Vagina (tissue), 2 donors: ENCODE measurements at regions not wholly inside any gene's neighbourhood (a gene's known extent, or its start where the extent isn't known, plus 50 kb on each side); places are given as distances from the start of the nearest gene placed in this dataset.

ENCODE experiments used
- DNase-seq, 2 donors: peaks; one replicate each; pipeline ENCODE4 v3.0.0-alpha.2; 2017; ENCODE audit errors: extremely low spot score in 2 of 2
- H3K27ac ChIP-seq: fragments of 200-600 bp; sonication (generic); one replicate; pipeline ENCODE4 v1.5.1; 2019
- H3K27me3 ChIP-seq: fragments of 200-600 bp; sonication (generic); one replicate; pipeline ENCODE4 v1.5.1; 2019
- H3K36me3 ChIP-seq, 2 donors: fragments of 200-600 bp; sonication (generic); one replicate each; pipeline ENCODE4 v1.5.1; 2017 to 2019
- H3K4me1 ChIP-seq: fragments of 200-600 bp; sonication (generic); one replicate; pipeline ENCODE4 v1.5.1; 2019
- H3K4me3 ChIP-seq, 2 donors: fragments of 200-600 bp; sonication (generic); 1 replicate in 1 of 2; 2 replicates in 1 of 2; pipeline ENCODE4 v1.5.1; 2016 to 2019
- H3K9me3 ChIP-seq: fragments of 200-600 bp; sonication (generic); one replicate; pipeline ENCODE4 v1.5.1; 2019
- POLR2A ChIP-seq, 2 donors: fragments of 450-650 bp; IDR thresholded peaks; one replicate each; pipeline ENCODE4 v1.6.1; 2017; ENCODE audit warnings: antibody characterized with exemption in 2 of 2, mild to moderate bottlenecking in 2 of 2, moderate library complexity in 2 of 2
- POLR2AphosphoS5 ChIP-seq, 2 donors: sonication (generic); formaldehyde crosslinking; IDR thresholded peaks; one replicate each; pipeline ENCODE4 v1.9.0; 2017; ENCODE audit warnings: antibody characterized with exemption in 2 of 2, mild to moderate bottlenecking in 2 of 2, low read depth in 1 of 2; ENCODE audit not compliant: insufficient read depth in 1 of 2
- intact Hi-C: fragments of 100-400 bp; cut with DNase I; formaldehyde crosslinking; loops from one replicate; pipeline ENCODE4 v1.15.1; 2023
- TF ChIP-seq, protein P1 (sequence below), 3 experiments: fragments of 450-650 bp in 2 of 3; fragments of 200-600 bp in 1 of 3; sonication (generic) in 1 of 3; IDR thresholded peaks; one replicate each; pipeline ENCODE4 v1.5.1; 2017 to 2019; ENCODE audit warnings: antibody characterized with exemption in 3 of 3, mild to moderate bottlenecking in 2 of 3, moderate library complexity in 2 of 3

DNA sequence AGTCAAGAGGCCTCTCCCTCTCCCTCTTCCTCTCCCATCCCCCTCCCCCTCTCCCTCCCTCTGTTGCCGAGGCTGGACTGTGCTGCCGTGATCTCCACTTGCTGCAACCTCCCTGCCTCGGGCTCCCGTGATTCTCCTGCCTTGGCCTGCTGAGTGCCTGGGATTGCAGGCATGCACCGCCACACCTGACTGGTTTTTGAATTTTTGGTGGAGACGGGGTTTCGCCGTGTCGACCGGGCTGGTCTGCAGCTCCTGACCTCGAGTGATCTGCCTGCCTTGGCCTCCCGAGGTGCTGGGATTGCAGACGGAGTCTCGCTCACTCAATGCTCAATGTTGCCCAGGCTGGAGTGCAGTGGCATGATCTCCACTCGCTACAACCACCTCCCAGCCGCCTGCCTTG, 165.1 kb downstream of the CENPC start:
- H3K9me3 ChIP-seq = no peaks in the 10 kb centered on the region
- H3K4me1 ChIP-seq = no peaks in the 10 kb centered on the region
- H3K27me3 ChIP-seq = no peaks in the 10 kb centered on the region
- intact Hi-C loops = no loop called here
- H3K36me3 ChIP-seq = no peaks in the 10 kb centered on the region
- DNase-seq = no peak
- TF ChIP-seq, protein P1, sequence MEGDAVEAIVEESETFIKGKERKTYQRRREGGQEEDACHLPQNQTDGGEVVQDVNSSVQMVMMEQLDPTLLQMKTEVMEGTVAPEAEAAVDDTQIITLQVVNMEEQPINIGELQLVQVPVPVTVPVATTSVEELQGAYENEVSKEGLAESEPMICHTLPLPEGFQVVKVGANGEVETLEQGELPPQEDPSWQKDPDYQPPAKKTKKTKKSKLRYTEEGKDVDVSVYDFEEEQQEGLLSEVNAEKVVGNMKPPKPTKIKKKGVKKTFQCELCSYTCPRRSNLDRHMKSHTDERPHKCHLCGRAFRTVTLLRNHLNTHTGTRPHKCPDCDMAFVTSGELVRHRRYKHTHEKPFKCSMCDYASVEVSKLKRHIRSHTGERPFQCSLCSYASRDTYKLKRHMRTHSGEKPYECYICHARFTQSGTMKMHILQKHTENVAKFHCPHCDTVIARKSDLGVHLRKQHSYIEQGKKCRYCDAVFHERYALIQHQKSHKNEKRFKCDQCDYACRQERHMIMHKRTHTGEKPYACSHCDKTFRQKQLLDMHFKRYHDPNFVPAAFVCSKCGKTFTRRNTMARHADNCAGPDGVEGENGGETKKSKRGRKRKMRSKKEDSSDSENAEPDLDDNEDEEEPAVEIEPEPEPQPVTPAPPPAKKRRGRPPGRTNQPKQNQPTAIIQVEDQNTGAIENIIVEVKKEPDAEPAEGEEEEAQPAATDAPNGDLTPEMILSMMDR (IDR thresholded peaks at IDR 0.05) = no peak
- TF ChIP-seq POLR2AphosphoS5 (IDR thresholded peaks at IDR 0.05; ENCODE audit: insufficient read depth in 1 of 2, low read depth in 1 of 2) (no peak), POLR2A (IDR thresholded peaks at IDR 0.05) (no peak)
- H3K27ac ChIP-seq = no peak overlapping the region
- H3K4me3 ChIP-seq = no peak overlapping the region

DNA sequence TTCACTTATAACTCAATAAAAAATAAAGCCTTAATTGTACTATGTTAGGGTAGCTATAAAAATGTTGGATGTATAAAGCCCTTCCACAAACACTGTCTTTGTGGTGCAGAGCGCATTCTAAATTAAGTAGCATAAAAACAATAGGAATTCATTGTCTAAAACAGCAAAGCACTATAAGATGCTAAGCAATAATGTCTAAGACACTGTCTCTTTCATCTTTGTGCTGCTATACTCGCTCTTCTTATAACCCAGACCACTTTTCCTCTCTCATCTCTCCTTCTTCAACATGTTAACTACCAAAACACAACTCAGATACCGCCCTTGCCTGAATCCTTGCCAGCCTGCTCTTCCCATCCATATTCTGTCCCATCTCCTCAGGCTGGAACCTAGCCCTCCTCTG, 170.0 kb downstream of the CENPC start:
- intact Hi-C loops = no loop called here
- TF ChIP-seq, protein P1 (IDR thresholded peaks at IDR 0.05) = no peak
- TF ChIP-seq POLR2AphosphoS5 (IDR thresholded peaks at IDR 0.05; ENCODE audit: insufficient read depth in 1 of 2, low read depth in 1 of 2) (no peak), POLR2A (IDR thresholded peaks at IDR 0.05) (no peak)
- DNase-seq = no peak
- Histone ChIP-seq H3K36me3 (no peaks in the 10 kb centered on the region), H3K27ac (no peak overlapping the region), H3K4me1 (no peaks in the 10 kb centered on the region), H3K4me3 (no peak overlapping the region), H3K27me3 (no peaks in the 10 kb centered on the region), H3K9me3 (no peaks in the 10 kb centered on the region)

DNA sequence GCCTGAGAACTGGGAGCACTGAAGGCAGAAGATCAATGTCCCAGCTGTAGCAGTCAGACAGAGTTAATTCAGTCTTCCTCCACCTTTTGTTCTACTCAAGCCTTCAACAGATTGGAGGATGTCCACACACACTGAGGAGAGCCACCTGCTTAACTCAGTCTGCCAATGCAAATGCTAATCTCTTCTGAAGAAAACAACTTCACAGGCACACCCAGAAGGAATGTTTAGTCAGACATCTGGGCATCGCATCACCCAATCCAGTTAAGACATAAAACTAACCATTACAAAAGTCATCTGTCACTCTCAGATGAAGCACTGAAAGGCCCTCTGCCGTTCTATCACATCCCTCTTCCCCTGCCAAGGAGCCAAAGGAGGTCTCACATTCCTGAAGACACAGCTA, 173.7 kb downstream of the CENPC start:
- Histone ChIP-seq H3K27me3 (no peaks in the 10 kb centered on the region), H3K4me3 (no peak overlapping the region), H3K9me3 (no peaks in the 10 kb centered on the region), H3K36me3 (no peaks in the 10 kb centered on the region), H3K4me1 (peaks cover under 1% of the 10 kb centered on the region), H3K27ac (no peak overlapping the region)
- intact Hi-C loops = no loop called here
- DNase-seq = no peak
- TF ChIP-seq POLR2A (IDR thresholded peaks at IDR 0.05) (no peak), POLR2AphosphoS5 (IDR thresholded peaks at IDR 0.05; ENCODE audit: insufficient read depth in 1 of 2, low read depth in 1 of 2) (no peak)
- TF ChIP-seq, protein P1 (IDR thresholded peaks at IDR 0.05) = no peak

DNA sequence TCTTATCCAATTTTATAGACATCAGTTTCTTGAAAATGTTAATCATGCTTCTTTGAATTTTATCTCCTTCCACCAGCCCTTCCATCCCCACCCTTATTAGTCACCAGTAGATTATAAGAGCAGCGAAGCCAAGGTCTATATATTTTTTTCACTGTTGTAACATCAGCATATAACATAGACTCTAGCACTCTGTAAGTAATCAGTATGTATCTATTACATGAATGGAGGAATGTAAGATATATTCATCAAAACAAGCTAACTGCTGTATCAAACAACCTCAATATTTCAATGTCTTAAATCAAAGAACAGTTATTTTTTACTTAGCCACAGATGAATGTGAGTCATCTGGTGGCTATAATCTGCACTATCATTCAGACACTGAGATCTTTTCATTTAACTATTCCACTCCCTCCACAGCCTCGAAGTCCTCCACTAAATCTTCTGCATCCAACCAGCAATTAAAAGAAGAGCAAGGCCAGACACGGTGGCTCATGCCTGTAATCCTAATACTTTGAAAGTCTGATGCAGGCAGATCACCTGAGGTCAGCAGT, 178.9 kb downstream of the CENPC start:
- Histone ChIP-seq H3K27ac (no peak overlapping the region), H3K4me3 (no peak overlapping the region), H3K4me1 (peaks cover 12% of the 10 kb centered on the region), H3K36me3 (no peaks in the 10 kb centered on the region), H3K27me3 (no peaks in the 10 kb centered on the region), H3K9me3 (no peaks in the 10 kb centered on the region)
- DNase-seq = no peak
- TF ChIP-seq, protein P1 (IDR thresholded peaks at IDR 0.05) = no peak
- no peak for TF ChIP-seq POLR2AphosphoS5 (IDR thresholded peaks at IDR 0.05; ENCODE audit: insufficient read depth in 1 of 2, low read depth in 1 of 2)
- TF ChIP-seq POLR2A (IDR thresholded peaks at IDR 0.05) = no peak
- intact Hi-C loops = no loop called here

DNA sequence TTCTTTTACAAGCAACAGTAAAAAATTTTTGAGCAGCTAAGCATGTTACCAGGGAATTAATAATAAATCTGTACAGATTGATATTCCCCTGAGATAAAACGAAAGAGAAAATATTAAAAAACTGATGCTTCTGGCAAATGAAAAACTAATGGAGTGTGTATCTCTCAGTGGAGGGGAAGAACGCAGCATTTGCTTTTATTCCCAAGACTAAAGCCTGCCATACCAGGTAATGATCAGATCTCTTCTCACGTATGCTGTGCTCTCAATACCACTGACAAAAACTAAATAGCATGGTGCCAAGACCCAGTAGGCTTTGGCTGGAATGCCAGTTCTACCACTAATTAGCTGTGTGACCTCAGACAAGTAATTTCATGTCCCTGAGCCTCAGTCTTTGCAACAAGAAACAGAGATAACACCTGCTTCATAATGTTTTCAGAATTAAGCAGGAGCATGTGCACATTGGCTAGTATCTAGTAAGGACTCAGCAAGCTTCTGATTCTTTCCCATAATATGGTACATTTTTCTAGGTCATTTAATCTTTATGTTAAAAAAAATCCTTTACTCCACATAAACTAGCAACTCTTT, 179.6 kb downstream of the CENPC start:
- H3K27ac ChIP-seq = no peak overlapping the region
- TF ChIP-seq POLR2A (IDR thresholded peaks at IDR 0.05) (no peak), POLR2AphosphoS5 (IDR thresholded peaks at IDR 0.05; ENCODE audit: insufficient read depth in 1 of 2, low read depth in 1 of 2) (no peak)
- TF ChIP-seq, protein P1 (IDR thresholded peaks at IDR 0.05) = no peak
- DNase-seq = no peak
- H3K36me3 ChIP-seq = no peaks in the 10 kb centered on the region
- intact Hi-C loops = no loop called here
- peaks cover 12% of the 10 kb centered on the region for H3K4me1 ChIP-seq
- H3K4me3 ChIP-seq = no peak overlapping the region
- no peaks in the 10 kb centered on the region for H3K27me3 ChIP-seq
- no peaks in the 10 kb centered on the region for H3K9me3 ChIP-seq
